NCI-H1694 treated with DMSO at 0.1 percent for 48 hours (cell line): ENCODE measurements at regions not wholly inside any gene's neighbourhood (a gene's known extent, or its start where the extent isn't known, plus 50 kb on each side); places are given as distances from the start of the nearest gene placed in this dataset.
"Not testable (repeated sequence)": the region's sequence is repeated elsewhere in the genome, so short reads cannot be mapped to it uniquely, and the experiment has no call there.

Experiments used
- DNase-seq: peaks from one replicate; lab custom pipeline; 2025; lab: John Stamatoyannopoulos, UW

GRCh38 chr2:47964277-47964676 is 58.0 kb upstream of the FBXO11 start:
- DNase-seq = no peak

DNA sequence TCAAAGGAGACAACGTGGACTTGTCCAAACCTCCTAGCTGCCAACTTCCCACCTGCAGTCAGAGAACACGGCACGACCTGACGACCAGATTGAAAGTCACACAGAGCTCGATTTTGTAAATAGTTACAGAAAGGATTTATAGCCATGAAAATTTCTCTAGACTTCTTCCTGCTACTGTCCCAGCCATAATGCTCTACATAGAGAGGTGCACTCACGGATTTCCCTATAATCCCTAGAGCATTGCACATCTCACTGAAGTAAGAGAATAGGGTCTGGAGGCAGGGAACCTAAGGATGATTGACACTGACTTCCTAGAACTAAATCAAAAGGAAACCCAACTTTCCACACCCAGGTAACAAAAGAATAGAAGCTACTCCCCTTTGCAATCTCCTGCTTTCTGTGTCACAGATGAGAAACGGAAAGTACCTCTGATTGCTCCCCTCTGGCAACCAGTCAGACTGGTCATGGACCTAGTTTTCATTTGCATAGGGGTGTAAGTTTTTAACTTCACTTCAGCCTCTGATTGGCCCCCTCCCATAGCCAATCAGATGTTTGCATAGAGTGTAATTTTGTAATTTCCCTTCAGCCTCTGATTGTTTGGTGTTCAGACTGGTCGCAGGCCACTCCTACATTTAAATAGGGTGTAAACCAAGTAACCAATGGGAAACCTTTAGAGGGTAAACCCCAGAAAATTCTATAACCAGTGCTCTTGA is 58.6 kb upstream of the FBXO11 start:
- DNase-seq = no peak

GRCh38 chr2:47976728-47977127 is 70.4 kb upstream of the FBXO11 start:
- not testable (repeated sequence) for DNase-seq

- DNase-seq = no peak
Measured at GRCh38 chr2:47984041-47984440, 77.7 kb upstream of the FBXO11 start.

- DNase-seq = no peak
Measured at GRCh38 chr2:47990503-47990902, 84.2 kb upstream of the FBXO11 start.

- no peak for DNase-seq
Measured at GRCh38 chr2:47992671-47993070, 86.4 kb upstream of the FBXO11 start.

GRCh38 chr2:47996808-47997207 is 90.5 kb upstream of the FBXO11 start:
- DNase-seq = no peak

GRCh38 chr2:47999512-47999911 is 93.2 kb upstream of the FBXO11 start:
- no peak for DNase-seq

DNA sequence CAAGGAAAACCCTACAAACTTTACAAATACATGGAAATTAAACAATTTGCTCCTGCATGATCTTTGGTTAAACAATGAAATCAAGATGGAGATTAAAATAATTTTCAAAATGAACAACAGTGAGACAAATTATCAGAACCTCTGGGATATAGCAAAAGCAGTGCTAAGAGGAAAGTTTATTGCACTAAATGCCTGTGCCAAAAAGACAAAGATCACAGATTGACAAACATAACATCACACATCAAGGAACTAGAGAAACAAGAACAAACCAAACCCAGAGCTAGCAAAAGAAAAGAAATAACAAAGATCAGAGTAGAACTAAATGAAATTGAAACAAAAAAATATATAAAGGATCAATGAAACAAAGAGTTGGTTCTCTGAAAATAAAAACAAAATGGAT is 95.2 kb upstream of the FBXO11 start:
- DNase-seq = no peak

- DNase-seq = no peak
Measured at GRCh38 chr2:48006094-48006493, 99.8 kb upstream of the FBXO11 start.

- no peak for DNase-seq
Measured at GRCh38 chr2:48007699-48008268, 101.5 kb upstream of the FBXO11 start.

DNA sequence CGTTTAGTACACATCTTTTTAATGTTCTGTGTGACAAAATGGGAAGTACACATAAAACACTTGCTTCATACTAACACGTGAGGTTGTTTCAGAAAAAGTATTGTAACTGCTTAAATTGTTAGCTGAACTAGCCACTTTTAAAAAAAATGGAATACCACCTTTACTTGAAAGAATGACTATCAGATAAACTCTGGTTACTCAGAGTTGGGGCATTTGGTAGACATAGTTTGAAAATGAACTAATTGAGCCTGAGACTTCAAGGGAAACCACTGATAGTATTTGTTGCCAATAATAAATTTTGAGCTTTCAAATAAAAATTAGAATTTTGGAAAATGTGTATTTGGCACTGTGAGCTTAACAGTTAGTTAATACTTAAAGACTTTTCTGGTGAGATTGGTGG is 103.0 kb upstream of the FBXO11 start:
- no peak for DNase-seq

DNA sequence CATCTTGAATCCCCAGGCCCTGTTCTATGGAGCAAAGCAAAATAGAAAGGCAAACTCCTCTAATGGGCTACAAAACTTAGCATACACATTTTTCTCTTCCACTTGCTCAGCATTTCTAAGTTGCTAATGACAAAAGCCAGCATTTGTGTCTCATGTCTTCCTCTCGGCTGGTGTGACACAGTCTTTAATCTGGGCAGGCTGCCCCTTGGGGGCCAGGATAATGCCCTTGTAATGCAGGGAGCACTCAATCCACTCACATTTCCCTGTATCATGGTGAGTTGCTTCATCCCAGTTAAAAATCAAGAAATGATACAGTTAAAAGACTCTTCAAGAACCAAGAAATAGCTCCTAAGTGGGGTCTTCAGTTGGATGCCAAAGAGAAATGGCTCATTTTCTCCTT is 109.1 kb upstream of the FBXO11 start:
- no peak for DNase-seq

GRCh38 chr2:48016225-48017019 is 110.1 kb upstream of the FBXO11 start:
- DNase-seq = no peak

- DNase-seq = no peak
Measured at GRCh38 chr2:48017136-48017535, 110.8 kb upstream of the FBXO11 start.

- no peak for DNase-seq
Measured at GRCh38 chr2:48018480-48018879, 112.2 kb upstream of the FBXO11 start.

- no peak for DNase-seq
Measured at GRCh38 chr2:48026865-48027264, 120.6 kb upstream of the FBXO11 start.

DNA sequence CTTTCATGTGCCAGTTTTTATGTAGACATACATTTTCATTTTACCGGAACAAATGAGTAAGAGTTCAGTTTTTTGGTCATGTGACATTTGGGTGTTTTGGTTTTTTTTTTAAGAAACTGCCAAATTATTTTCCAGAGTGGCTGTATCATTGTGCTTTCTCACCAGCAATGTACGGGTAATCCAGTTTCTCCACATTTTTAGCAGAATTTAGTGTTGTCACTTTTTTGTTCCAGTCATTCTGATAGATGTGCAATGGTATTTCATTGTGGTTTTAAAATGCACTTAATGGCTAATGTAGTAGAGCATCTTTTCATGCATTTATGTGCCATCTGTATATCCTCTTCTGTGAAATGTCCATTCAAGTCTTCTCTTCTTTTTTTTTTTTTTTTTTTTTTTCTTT is 126.5 kb upstream of the FBXO11 start:
- no peak for DNase-seq

GRCh38 chr2:48034295-48034694 is 128.0 kb upstream of the FBXO11 start:
- DNase-seq = no peak

DNA sequence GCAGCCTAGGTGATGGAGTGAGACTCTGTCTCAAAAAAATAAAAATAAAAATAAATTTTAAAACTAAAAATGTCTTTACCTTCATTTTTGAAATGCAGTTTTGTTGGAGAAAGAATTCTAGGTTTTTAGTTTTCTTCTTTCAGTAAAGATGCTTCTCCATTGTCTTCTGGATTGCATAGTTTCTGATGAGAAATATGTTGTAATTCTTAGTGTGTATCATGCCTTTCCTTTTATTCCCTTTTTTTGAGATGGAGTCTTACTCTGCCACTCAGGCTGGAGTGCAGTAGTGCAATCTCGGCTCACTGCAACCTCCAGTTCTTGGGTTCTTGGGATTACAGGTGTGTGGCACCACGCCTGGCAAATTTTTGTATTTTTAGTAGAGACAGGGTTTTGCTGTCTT is 130.0 kb upstream of the FBXO11 start:
- DNase-seq = no peak

GRCh38 chr2:48039209-48039990 is 133.1 kb upstream of the FBXO11 start:
- no peak for DNase-seq

DNA sequence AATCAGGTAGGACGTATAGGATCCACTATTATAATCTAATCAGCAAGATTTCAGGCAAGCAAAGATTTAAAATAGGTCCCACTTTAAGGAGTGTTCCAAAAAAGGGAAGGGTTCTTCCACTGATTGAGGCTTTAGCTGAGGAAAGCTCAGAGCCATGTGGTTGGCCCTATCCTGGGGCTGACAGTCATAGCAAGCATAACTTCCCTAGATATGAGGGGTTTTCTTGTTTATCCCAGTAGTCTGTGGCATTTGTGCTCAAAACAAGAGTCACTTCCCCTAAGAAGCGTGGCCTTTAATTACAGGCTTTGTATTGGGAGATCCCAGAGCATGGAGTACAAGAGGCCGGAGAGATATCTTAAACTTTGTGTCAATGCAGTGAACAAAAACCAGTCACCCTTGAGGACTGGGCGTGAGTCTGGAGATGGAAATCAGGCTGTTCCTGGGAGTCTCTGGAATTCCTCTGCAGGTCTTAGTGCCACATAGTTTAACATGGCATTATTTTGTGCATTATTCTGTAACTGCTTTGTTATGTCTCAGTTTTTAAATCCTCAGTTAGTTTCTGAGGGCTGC is 136.9 kb upstream of the FBXO11 start:
- no peak for DNase-seq
